ELR (cell line): ENCODE measurements at regions not wholly inside any gene's neighbourhood (a gene's known extent, or its start where the extent isn't known, plus 50 kb on each side); places are given as distances from the start of the nearest gene placed in this dataset.

ENCODE experiments used
- DNase-seq: peaks from one replicate; pipeline ENCODE4 v3.0.0-alpha.2; 2015; ENCODE audit warnings: low read depth

GRCh38 chr3:6516694-6517093 lies 344.2 kb upstream of the GRM7 start:
- DNase-seq = no peak

DNA sequence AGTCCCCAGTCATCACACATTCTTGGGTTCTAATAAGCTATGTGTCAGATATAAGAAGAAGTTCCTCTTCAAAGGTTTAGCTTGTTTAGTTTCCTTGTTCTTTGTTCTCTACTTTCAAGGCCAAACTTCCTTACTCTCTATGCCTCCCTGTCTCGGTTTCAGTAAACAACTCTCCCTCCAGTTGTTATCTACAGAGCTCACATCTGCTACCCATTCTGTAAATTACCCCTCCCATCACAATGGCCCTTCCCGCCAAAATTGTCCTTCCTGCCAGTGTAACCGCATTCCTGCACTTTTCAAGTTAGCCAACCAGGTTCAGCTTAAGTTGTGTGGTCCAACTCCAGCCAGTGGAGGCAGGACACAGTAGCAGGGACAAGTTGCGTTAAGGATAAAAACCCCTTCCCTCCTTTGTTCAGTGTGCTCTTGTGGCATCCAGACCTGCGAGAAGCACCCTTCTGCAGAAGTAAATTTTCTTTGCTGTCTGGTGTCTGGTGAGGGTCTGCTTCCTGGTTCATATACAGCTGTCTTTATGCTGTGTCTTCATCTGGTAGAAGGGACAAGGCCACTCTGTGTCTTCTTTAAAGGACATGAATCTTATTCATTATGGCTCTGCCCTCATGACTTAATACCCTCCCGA lies 342.1 kb upstream of the GRM7 start:
- DNase-seq = no peak

DNA sequence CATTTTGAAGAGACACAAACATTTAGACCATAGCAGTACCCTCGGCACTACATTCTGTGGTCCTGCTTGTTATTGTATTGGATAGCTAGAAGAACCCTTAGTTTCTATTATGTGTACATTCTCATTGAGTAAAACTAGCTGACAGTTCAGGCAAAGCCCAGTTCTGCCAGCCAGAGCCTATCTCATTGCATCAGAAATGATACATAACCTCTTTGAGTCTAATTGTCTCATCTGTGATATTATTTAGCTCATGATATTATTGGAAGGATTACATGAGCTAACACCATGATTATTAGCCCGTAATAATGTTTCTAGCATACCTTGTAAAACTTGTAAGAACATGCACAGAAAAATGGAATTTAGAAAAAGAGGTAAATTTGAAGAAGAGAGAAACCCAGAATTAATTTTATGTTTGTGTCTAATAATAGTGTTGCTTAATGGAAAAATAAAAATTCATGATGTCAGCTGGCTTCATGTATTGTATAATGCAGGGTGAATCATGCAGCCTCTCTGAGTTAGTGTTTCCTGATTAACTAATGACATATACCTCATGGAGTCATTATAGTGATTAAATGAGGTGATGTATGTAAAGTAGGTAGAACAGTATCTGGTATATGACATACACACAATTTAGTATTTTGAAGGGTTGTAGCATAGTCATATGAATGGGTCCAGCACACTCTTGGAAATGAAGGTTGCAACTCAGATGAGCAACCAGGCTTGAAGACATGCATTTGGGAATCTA lies 339.4 kb upstream of the GRM7 start:
- DNase-seq = no peak

GRCh38 chr3:6522191-6522590 lies 338.7 kb upstream of the GRM7 start:
- DNase-seq = no peak

GRCh38 chr3:6523043-6523442 lies 337.9 kb upstream of the GRM7 start:
- DNase-seq = no peak

GRCh38 chr3:6524479-6524878 lies 336.4 kb upstream of the GRM7 start:
- DNase-seq = no peak

DNA sequence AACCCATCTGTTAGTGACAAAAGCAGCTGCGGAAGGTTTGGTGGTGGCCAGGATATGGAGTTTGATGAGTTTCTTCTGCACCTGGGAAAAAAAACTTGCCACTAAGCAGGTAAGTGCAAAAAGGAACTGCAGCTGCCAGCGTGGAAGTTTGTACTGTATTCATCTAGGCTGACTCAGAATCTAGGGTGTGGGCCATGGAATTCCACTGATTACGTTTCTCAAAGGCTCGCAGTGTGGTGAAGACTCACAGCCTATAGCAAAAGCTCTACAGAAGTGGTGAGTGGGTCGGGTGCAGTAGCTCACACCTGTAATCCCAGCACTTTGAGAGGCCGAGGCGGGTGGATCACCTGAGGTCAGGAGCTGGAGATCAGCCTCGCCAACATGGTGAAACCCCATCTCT lies 334.6 kb upstream of the GRM7 start:
- no peak for DNase-seq

DNA sequence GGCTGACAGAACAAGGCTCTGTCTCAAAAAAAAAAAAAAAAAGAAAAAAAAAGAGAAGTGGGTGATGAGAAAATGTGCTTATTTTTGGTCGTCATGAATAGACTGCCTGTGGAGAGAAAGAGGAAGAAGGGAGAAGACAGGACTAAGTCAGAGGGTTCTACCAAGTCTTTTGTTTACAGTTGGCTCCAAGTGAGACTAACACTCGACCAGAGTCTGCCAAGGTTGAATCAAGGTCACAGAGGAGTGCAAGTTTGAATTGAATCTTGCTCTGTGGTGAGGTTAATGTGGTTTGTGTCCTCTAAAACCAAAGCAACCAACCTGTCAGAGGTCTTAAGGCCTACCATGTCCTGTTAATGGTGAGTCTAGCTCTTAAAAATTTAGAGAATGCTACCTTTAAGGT lies 334.1 kb upstream of the GRM7 start:
- no peak for DNase-seq

DNA sequence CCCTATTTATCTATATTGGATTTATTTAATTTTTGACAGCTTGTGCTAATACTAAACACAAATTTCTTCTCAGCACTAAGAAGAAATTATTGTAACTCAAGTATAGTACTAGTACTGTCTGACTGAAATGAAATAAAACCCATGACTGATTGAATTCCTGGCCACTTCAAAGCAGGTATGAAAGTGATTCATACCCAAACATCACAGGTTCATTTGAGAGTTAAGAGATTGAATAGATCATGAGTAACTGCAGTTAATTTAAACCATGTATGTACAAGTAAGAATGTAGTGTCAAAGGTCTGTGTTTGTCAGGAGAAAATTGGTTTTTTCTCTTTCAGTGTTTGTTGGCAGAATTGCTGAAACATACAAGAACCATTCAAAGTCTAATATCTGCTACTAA lies 332.0 kb upstream of the GRM7 start:
- no peak for DNase-seq

DNA sequence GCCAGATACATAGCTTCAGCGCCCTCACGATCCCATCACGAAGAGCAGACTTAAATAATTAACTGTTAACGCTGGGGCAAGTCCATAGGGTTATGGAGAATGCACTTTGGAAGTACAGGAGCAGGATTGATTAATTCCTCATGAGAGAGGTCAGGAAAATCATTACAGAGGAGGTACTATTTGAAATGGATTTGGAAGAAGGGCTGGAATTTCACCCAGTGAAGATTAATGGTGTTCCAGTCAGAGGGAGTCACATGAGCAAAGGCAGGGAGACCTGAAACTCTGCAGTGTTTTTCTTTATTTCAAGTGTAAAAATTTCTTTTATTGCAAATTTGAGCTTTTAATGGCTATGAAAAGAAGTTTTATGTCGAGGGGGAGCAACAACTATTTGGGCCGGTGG lies 329.8 kb upstream of the GRM7 start:
- DNase-seq = no peak

DNA sequence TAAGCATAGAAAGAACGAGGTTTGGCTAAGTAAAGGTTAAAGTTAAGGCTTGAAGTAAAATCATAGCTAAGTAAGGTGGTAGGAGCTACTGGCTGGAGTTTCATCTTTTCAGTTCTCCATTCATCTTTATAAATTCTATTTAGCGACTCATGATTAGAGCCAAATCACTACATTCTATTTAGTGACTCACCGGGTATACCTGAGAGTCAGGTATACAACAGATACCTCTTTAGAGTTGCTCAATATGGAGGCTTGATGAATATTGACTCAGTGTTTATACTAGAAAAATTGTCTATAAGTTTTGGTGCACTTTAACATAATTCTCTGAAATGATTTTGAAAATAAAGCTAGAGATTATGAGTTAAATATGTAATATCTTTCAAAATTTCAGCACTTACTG lies 328.8 kb upstream of the GRM7 start:
- no peak for DNase-seq

DNA sequence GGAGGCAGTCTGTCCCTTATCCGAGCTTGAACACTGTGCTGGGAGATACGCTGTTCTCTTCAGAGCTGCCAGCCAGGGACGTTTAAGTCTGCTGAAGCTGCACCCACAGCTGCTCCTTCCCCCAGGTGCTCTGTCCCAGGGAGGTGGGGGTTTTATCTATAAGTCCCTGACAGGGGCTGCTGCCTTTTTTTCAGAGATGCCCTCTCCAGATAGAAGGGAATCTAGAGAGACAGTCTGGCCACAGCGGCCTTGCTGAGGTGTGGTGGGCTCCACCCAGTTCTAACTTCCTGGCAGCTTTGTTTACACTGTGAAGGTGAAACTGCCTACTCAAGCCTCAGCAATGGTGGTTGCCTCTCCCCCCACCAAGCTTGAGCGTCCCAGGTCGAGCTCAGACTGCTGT lies 319.9 kb upstream of the GRM7 start:
- DNase-seq = no peak

- DNase-seq = no peak
These were observed 318.1 kb upstream of the GRM7 start for GRCh38 chr3:6542795-6543194.

DNA sequence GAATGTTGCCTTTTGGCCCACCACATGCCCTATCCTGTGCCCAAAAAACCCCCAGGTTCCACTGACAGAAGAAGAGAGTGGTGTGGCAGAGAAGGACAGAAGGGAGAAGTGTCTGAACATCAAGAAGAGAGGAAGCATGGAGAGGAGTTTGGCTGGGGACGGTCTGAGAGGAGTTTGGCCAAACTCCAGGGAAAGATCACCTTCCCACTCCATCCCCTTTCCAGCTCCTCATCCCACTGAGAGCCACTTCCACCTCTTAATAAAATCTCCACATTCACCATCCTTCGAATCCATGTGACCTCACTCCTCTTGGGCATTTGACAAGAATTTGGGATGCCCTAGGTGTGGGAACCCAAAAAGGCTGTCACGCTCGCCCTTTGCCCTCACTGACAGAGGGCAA lies 311.6 kb upstream of the GRM7 start:
- no peak for DNase-seq

GRCh38 chr3:6551165-6551564 lies 309.8 kb upstream of the GRM7 start:
- DNase-seq = no peak

DNA sequence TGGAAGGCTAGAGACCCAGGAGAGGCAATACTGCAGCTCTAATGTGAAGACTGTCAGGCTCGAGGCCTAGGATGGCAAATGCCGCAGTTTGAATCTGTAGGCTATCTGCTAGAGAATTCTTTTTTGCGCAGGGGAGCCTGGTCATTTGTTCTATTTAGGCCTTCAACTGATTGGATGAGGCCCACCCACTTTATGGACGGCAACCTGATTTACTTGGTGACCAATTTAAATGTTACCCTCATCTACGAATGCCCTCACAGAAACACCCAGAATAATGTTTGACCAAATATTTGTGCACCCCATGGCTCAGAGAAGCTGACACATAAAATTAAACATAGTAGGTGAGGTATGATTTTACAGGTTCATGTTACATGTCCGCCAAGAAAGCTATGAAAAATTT lies 300.7 kb upstream of the GRM7 start:
- DNase-seq = no peak

DNA sequence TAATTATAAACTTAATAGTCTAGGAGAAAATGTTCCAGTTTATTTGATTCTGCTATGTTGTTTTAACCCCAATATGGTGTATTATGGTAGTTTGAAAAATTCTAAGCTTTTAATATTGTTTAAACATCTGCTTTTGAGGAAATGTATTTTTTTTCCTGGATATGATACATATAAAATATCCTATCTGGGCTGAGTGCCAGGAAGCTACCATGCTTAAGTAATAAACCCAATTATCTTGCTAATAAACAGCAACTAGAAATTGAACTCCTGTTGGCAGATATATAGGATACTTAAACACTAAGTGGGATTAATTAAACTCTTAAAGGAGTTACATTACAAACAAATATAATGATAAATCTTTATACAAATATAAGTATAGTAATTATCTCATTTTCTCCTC lies 293.7 kb upstream of the GRM7 start:
- DNase-seq = no peak

DNA sequence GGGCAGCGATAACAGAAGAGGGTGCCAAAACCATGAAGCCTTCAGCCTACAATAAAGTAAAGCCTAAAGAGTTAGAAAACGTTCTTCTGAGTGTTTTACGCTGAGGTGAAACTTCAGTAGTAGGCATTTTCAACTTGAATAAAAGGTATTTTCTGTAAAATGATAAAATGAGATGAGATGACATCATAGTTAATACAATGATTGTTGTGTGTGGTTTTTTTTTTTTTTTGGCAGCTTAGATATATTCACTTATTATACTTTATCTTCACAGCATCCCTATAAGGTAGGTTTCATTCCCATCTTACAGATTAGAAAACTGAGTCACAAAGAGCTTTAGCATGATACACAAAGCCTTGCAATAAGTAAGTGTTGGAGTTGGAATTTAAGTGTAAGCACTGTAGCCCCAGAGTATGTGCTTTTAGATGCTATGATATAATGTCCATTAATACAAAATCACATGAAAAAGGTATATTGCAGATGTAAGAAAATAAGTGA lies 291.9 kb upstream of the GRM7 start:
- no peak for DNase-seq

DNA sequence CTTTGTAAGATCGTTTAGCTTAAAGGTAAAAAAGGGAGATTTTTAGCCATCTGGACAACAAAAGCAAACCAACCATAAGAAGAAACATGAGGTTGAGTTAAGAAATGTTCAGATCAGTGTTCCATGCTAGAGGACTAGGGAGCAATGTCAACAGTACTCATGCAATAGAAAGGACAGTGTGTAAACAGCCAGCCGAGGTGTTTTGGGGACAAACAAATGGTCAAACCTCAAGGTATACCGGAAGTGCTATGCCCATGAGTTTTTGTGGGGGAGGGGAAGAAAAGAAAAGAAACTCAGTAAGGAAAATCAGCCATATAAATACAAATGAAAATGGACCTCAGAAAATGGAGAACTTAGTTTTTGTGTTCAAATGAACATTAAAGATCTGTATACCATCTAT lies 289.5 kb upstream of the GRM7 start:
- no peak for DNase-seq

DNA sequence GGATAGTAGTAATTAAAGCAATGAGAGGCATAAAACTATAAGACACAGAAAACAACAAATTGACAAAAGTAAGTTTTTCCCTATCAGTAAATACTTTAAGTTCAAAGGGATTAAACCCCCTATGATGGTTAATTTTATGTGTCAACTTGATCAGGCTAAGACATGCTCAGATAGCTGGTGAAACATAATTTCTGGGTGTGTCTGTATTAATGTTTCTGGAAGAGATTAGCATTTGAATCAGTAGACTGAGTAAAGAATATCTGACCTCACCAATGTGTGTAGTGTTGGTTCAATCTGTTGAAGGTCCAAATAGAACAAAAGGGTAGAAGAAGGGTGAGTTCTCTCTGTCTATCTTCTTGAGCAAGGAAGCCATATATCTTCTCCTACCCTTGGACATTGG lies 283.3 kb upstream of the GRM7 start:
- DNase-seq = no peak

DNA sequence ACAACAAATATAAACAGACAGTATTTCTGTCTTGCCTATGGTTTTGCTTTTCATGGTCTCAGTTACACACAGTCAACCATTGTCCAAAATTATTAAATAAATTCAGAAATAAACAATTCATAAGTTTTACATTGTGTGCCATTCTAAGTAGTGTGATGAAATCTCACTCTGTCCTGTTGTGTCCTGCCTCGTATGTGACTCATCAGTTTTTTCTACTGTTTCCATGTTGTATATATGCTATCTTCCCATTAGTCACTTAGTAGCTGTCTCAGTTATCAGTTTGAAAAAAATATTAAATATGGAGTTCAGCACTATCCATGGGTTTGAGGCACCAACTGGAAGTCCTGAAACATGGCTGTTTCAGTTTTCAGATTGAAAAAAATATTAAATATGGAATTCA lies 282.4 kb upstream of the GRM7 start:
- DNase-seq = no peak

DNA sequence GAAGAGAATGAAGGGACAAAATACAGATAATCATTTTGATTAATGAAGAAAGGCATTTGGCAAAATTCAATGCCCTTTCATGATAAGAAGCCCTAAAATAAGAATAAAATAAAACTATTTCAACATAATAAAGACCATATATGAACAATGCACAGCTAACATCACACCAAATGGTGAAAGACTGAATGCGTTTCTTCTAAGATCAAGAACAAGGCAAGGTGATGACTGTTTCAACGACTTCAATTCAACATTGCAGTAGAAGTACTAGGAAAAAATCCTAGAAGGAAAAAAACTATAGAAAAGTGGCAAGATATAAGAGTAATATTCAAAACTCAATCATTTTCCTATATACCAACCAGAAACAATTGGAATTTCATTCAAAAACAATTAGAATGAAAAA lies 280.1 kb upstream of the GRM7 start:
- no peak for DNase-seq

GRCh38 chr3:6585360-6585759 lies 275.6 kb upstream of the GRM7 start:
- DNase-seq = no peak

DNA sequence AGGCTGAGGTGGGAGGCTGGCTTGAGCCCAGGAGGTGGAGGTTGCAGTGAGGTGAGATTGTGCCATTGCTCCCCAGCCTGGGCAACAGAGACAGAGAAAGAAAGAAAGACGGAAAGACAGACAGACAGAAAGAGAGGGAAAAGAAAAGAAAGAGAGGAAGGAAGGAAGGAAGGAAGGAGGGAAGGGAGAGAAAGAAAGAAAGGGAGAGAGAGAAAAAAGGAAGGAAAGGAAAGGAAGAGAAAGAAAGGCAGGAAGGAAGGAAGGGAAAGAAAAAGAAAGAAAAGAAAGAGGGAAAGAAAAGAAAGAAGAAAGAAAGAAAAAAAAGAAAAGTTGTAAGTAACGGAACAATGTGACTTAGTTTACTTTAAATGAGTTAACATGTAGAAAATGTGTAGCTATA lies 260.7 kb upstream of the GRM7 start:
- no peak for DNase-seq
